SU-DHL-6 (cell line): ENCODE measurements at regions not wholly inside any gene's neighbourhood (a gene's known extent, or its start where the extent isn't known, plus 50 kb on each side); places are given as distances from the start of the nearest gene placed in this dataset.

ENCODE experiments used
- EZH2phosphoT487 ChIP-seq: fragments of 200-600 bp; sonication (generic), shearing (Covaris generic); conservative IDR thresholded peaks from 2 replicates; pipeline ENCODE4 v1.6.1; 2018; ENCODE audit warnings: mild to moderate bottlenecking, antibody characterized with exemption, low read length, moderate library complexity, mixed read lengths
- TF ChIP-seq, protein P1 (sequence below): fragments of 200-600 bp; sonication (generic); IDR thresholded peaks from one replicate; pipeline ENCODE4 v1.5.1; 2017; ENCODE audit warnings: antibody characterized with exemption, mild to moderate bottlenecking, low read length, moderate library complexity; ENCODE audit not compliant: insufficient read depth, poor library complexity, severe bottlenecking

- TF ChIP-seq, protein P1, sequence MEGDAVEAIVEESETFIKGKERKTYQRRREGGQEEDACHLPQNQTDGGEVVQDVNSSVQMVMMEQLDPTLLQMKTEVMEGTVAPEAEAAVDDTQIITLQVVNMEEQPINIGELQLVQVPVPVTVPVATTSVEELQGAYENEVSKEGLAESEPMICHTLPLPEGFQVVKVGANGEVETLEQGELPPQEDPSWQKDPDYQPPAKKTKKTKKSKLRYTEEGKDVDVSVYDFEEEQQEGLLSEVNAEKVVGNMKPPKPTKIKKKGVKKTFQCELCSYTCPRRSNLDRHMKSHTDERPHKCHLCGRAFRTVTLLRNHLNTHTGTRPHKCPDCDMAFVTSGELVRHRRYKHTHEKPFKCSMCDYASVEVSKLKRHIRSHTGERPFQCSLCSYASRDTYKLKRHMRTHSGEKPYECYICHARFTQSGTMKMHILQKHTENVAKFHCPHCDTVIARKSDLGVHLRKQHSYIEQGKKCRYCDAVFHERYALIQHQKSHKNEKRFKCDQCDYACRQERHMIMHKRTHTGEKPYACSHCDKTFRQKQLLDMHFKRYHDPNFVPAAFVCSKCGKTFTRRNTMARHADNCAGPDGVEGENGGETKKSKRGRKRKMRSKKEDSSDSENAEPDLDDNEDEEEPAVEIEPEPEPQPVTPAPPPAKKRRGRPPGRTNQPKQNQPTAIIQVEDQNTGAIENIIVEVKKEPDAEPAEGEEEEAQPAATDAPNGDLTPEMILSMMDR, result no peak
- TF ChIP-seq EZH2phosphoT487, result no peak
Observed at GRCh38 chr14:54230645-54231044, 166.2 kb upstream of the CDKN3 start.
